GM23248 (cell line): ENCODE measurements at regions not wholly inside any gene's neighbourhood (a gene's known extent, or its start where the extent isn't known, plus 50 kb on each side); places are given as distances from the start of the nearest gene placed in this dataset.

ENCODE experiments used
- DNase-seq: peaks from one replicate; pipeline ENCODE4 v3.0.0-alpha.2; 2015
- H2AFZ ChIP-seq: fragments of 200-600 bp; sonication (generic); 2 replicates; pipeline ENCODE4 v1.6.1; 2016; ENCODE audit warnings: antibody characterized with exemption
- H3F3A ChIP-seq: fragments of 200-600 bp; sonication (generic); 2 replicates; pipeline ENCODE4 v1.6.1; 2016; ENCODE audit warnings: mild to moderate bottlenecking, antibody characterized with exemption, mixed run types; ENCODE audit not compliant: insufficient read depth
- H3K27ac ChIP-seq: fragments of 200-600 bp; sonication (generic); 2 replicates; pipeline ENCODE4 v1.5.1; 2016; ENCODE audit warnings: mild to moderate bottlenecking
- H3K27me3 ChIP-seq: fragments of 200-600 bp; sonication (generic); replicated peaks from 2 replicates; pipeline ENCODE4 v1.6.1; 2016; ENCODE audit warnings: mild to moderate bottlenecking; ENCODE audit not compliant: insufficient read depth
- H3K36me3 ChIP-seq: fragments of 200-600 bp; sonication (generic); 2 replicates; pipeline ENCODE4 v1.6.1; 2016; ENCODE audit warnings: low read depth, mild to moderate bottlenecking
- H3K4me1 ChIP-seq: fragments of 200-600 bp; sonication (generic); 2 replicates; pipeline ENCODE4 v1.6.1; 2016; ENCODE audit warnings: mild to moderate bottlenecking; ENCODE audit not compliant: insufficient read depth
- H3K4me2 ChIP-seq: fragments of 200-600 bp; sonication (generic); one replicate; pipeline ENCODE4 v1.6.1; 2016; ENCODE audit warnings: mild to moderate bottlenecking; ENCODE audit not compliant: unreplicated experiment
- H3K4me3 ChIP-seq: fragments of 200-600 bp; sonication (generic); 2 replicates; pipeline ENCODE4 v1.5.1; 2016; ENCODE audit warnings: mild to moderate bottlenecking
- H3K79me2 ChIP-seq: fragments of 200-600 bp; sonication (generic); 2 replicates; pipeline ENCODE4 v1.6.1; 2016; ENCODE audit warnings: mild to moderate bottlenecking; ENCODE audit not compliant: insufficient read depth
- H3K9ac ChIP-seq: fragments of 200-600 bp; sonication (generic); 2 replicates; pipeline ENCODE4 v1.6.1; 2016; ENCODE audit warnings: mild to moderate bottlenecking
- H3K9me2 ChIP-seq: fragments of 200-600 bp; sonication (generic); 2 replicates; pipeline ENCODE4 v1.6.1; 2016; ENCODE audit warnings: mixed run types, mild to moderate bottlenecking, moderate library complexity; ENCODE audit not compliant: insufficient read depth
- H3K9me3 ChIP-seq: fragments of 200-600 bp; sonication (generic); one replicate; pipeline ENCODE4 v1.6.1; 2017; ENCODE audit warnings: low read depth
- H4K20me1 ChIP-seq: fragments of 200-600 bp; sonication (generic); 2 replicates; pipeline ENCODE4 v1.6.0; 2016; ENCODE audit not compliant: insufficient read depth
- EZH2 ChIP-seq: fragments of 200-600 bp; sonication (generic); IDR thresholded peaks from 2 replicates; pipeline ENCODE4 v1.6.1; 2018; ENCODE audit warnings: antibody characterized with exemption, mild to moderate bottlenecking; ENCODE audit not compliant: insufficient read depth, poor library complexity, severe bottlenecking
- EZH2phosphoT487 ChIP-seq: fragments of 200-600 bp; sonication (generic); IDR thresholded peaks from 2 replicates; pipeline ENCODE4 v1.6.1; 2018; ENCODE audit warnings: antibody characterized with exemption, moderate library complexity, mild to moderate bottlenecking, low read depth; ENCODE audit not compliant: insufficient read depth
- WGBS, 2 experiments: methylation state at CpG; one replicate each; pipeline ENCODE4 v1.1.6; 2015 to 2017; ENCODE audit warnings: low lambda C conversion rate in 2 of 2, low coverage in 1 of 2; ENCODE audit errors: missing lambda C conversion rate in 2 of 2; 5-methylcytosine and 5-hydroxymethylcytosine counted together
- in situ Hi-C: fragments of 300-500 bp; cut with MboI; formaldehyde crosslinking; loops from 2 replicates; pipeline ENCODE4 v1.15.0; 2020

- WGBS, 2 experiments = 79 to 85% methylated on average over 15 of the region's 15 CpGs
- no peak overlapping the region for H2AFZ ChIP-seq
- no peaks in the 10 kb centered on the region for H3K9me3 ChIP-seq
- in situ Hi-C loops = no loop called here
- H3K79me2 ChIP-seq = no peaks in the 10 kb centered on the region
- H4K20me1 ChIP-seq = no peaks in the 10 kb centered on the region
- H3K9ac ChIP-seq = no peak overlapping the region
- H3F3A ChIP-seq = no peaks in the 10 kb centered on the region; the same call in 1 of the 2 replicates
- H3K36me3 ChIP-seq = no peaks in the 10 kb centered on the region
- H3K4me3 ChIP-seq = no peak overlapping the region
- no peak overlapping the region for H3K4me2 ChIP-seq
- peak; percentile 16 for DNase-seq
- no peak overlapping the region for H3K27ac ChIP-seq
- no peaks in the 10 kb centered on the region for H3K27me3 ChIP-seq
- TF ChIP-seq EZH2phosphoT487 (no peak), EZH2 (no peak)
- H3K9me2 ChIP-seq = no peaks in the 10 kb centered on the region
- H3K4me1 ChIP-seq = no peaks in the 10 kb centered on the region; the same call in 1 of the 2 replicates
Observed at GRCh38 chr6:33857093-33857931, 53.5 kb upstream of the MLN start.

GRCh38 chr6:33856655-33857054 is 52.9 kb upstream of the MLN start:
- Histone ChIP-seq H3K27ac (no peak overlapping the region), H3K4me2 (no peak overlapping the region), H3K79me2 (no peaks in the 10 kb centered on the region), H3K4me3 (no peak overlapping the region), H3K36me3 (no peaks in the 10 kb centered on the region), H3K27me3 (no peaks in the 10 kb centered on the region), H2AFZ (no peak overlapping the region), H4K20me1 (no peaks in the 10 kb centered on the region), H3K4me1 (no peaks in the 10 kb centered on the region; the same call in 1 of the 2 replicates), H3K9me2 (no peaks in the 10 kb centered on the region), H3F3A (no peaks in the 10 kb centered on the region; the same call in 1 of the 2 replicates), H3K9ac (no peak overlapping the region), H3K9me3 (no peaks in the 10 kb centered on the region)
- no peak for DNase-seq
- in situ Hi-C loops = no loop called here
- WGBS, 2 experiments = 91 to 100% methylated on average over 5 of the region's 5 CpGs
- no peak for TF ChIP-seq EZH2phosphoT487
- no peak for TF ChIP-seq EZH2

GRCh38 chr6:33856031-33856590 is 52.3 kb upstream of the MLN start:
- in situ Hi-C loops = no loop called here
- Histone ChIP-seq H3K36me3 (no peaks in the 10 kb centered on the region), H4K20me1 (no peaks in the 10 kb centered on the region), H3K9ac (no peak overlapping the region), H3K4me3 (no peak overlapping the region), H3K4me1 (no peaks in the 10 kb centered on the region; the same call in 1 of the 2 replicates), H3K9me3 (no peaks in the 10 kb centered on the region), H3K9me2 (no peaks in the 10 kb centered on the region), H3K27ac (no peak overlapping the region), H3K27me3 (no peaks in the 10 kb centered on the region), H3K79me2 (no peaks in the 10 kb centered on the region), H3K4me2 (no peak overlapping the region), H3F3A (no peaks in the 10 kb centered on the region; the same call in 1 of the 2 replicates), H2AFZ (no peak overlapping the region)
- DNase-seq = no peak
- 89 to 90% methylated on average over 6 of the region's 6 CpGs for WGBS, 2 experiments
- TF ChIP-seq EZH2phosphoT487 (no peak), EZH2 (no peak)

GRCh38 chr6:33854572-33855030 is 50.8 kb upstream of the MLN start:
- H3K9ac ChIP-seq = no peak overlapping the region
- no peaks in the 10 kb centered on the region; the same call in 1 of the 2 replicates for H3K4me1 ChIP-seq
- no peaks in the 10 kb centered on the region for H3K36me3 ChIP-seq
- in situ Hi-C loops = no loop called here
- H3K79me2 ChIP-seq = no peaks in the 10 kb centered on the region
- WGBS, 2 experiments = 23 to 28% methylated on average over 13 to 14 of the region's 14 CpGs
- H3K4me3 ChIP-seq = no peak overlapping the region
- no peak overlapping the region for H3K27ac ChIP-seq
- H4K20me1 ChIP-seq = no peaks in the 10 kb centered on the region
- H3F3A ChIP-seq = no peaks in the 10 kb centered on the region
- H2AFZ ChIP-seq = no peak overlapping the region
- no peak overlapping the region for H3K4me2 ChIP-seq
- no peaks in the 10 kb centered on the region for H3K9me3 ChIP-seq
- DNase-seq = peak; percentile 42
- no peaks in the 10 kb centered on the region for H3K9me2 ChIP-seq
- H3K27me3 ChIP-seq = no peaks in the 10 kb centered on the region
- TF ChIP-seq EZH2 (no peak), EZH2phosphoT487 (no peak)
